Mucosa of descending colon (tissue), 3 donors: ENCODE measurements at regions not wholly inside any gene's neighbourhood (a gene's known extent, or its start where the extent isn't known, plus 50 kb on each side); places are given as distances from the start of the nearest gene placed in this dataset.

ENCODE experiments used
- ATAC-seq: fragments of 200-7000 bp; cut with Tn5 transposase; one replicate; pipeline ENCODE4 v1.9.1; 2020; ENCODE audit warnings: mild to moderate bottlenecking, moderate library complexity
- DNase-seq, 3 donors: peaks; one replicate each; pipeline ENCODE4 v3.0.0-alpha.2; 2020
- H3K36me3 ChIP-seq: fragments of 200-600 bp; one replicate; pipeline ENCODE4 v1.8.0; 2021; ENCODE audit warnings: low read depth, mild to moderate bottlenecking
- H3K4me1 ChIP-seq: fragments of 200-600 bp; one replicate; pipeline ENCODE4 v1.8.0; 2021; ENCODE audit warnings: low read depth, mild to moderate bottlenecking
- H3K4me3 ChIP-seq: fragments of 200-600 bp; one replicate; pipeline ENCODE4 v1.8.0; 2021; ENCODE audit warnings: mild to moderate bottlenecking
- H3K9me3 ChIP-seq: fragments of 200-600 bp; one replicate; pipeline ENCODE4 v1.8.0; 2021; ENCODE audit warnings: mild to moderate bottlenecking
- CTCF ChIP-seq: fragments of 200-600 bp; IDR thresholded peaks from one replicate; pipeline ENCODE4 v1.8.0; 2022; ENCODE audit warnings: antibody characterized with exemption, mild to moderate bottlenecking
- intact Hi-C, 2 donors: fragments of 100-400 bp; cut with DNase I in 1 of 2; cut with micrococcal nuclease in 1 of 2; formaldehyde crosslinking; loops; one replicate each; pipeline versions ENCODE4 v1.11.0 to v1.11.1; 2022; cut with DNase I, micrococcal nuclease
- donor health status: DM: no; HTN: no; CAD: no; lungs with moderate emphysema.
- donor health status: DM: no; HTN: no; CAD: no.
- donor health status: DM: no; HTN: yes; CAD: no.

- no peak for DNase-seq
- intact Hi-C loops = no loop called here
- H3K4me1 ChIP-seq = no peaks in the 10 kb centered on the region
- no peak overlapping the region for H3K4me3 ChIP-seq
- TF ChIP-seq CTCF = no peak
- no peaks in the 10 kb centered on the region for H3K36me3 ChIP-seq
- H3K9me3 ChIP-seq = no peaks in the 10 kb centered on the region
- no peak for ATAC-seq
These were observed 464.5 kb downstream of the GXYLT1 start for GRCh38 chr12:41680155-41680554.

GRCh38 chr12:41663598-41664265, 475.6 kb downstream of the PDZRN4 start:
- DNase-seq (no peak), ATAC-seq (no peak)
- intact Hi-C loops = no loop called here
- Histone ChIP-seq H3K9me3 (no peaks in the 10 kb centered on the region), H3K4me3 (no peak overlapping the region), H3K4me1 (no peaks in the 10 kb centered on the region), H3K36me3 (no peaks in the 10 kb centered on the region)
- TF ChIP-seq CTCF = no peak

- Histone ChIP-seq H3K9me3 (no peaks in the 10 kb centered on the region), H3K4me1 (no peaks in the 10 kb centered on the region), H3K4me3 (no peak overlapping the region), H3K36me3 (no peaks in the 10 kb centered on the region)
- no peak for TF ChIP-seq CTCF
- DNase-seq (no peak), ATAC-seq (no peak)
- intact Hi-C loops = no loop called here
These were observed 473.1 kb downstream of the PDZRN4 start for GRCh38 chr12:41661141-41661765.

GRCh38 chr12:41656454-41656853, 468.3 kb downstream of the PDZRN4 start:
- Histone ChIP-seq H3K36me3 (no peaks in the 10 kb centered on the region), H3K4me1 (no peaks in the 10 kb centered on the region), H3K4me3 (no peak overlapping the region), H3K9me3 (no peaks in the 10 kb centered on the region)
- no peak for ATAC-seq
- DNase-seq = no peak
- TF ChIP-seq CTCF = no peak
- intact Hi-C loops = no loop called here

GRCh38 chr12:41653386-41654326, 465.5 kb downstream of the PDZRN4 start:
- H3K9me3 ChIP-seq = no peaks in the 10 kb centered on the region
- no peak for TF ChIP-seq CTCF
- no peak overlapping the region for H3K4me3 ChIP-seq
- intact Hi-C loops = no loop called here
- ATAC-seq = no peak
- no peak for DNase-seq
- no peaks in the 10 kb centered on the region for H3K4me1 ChIP-seq
- H3K36me3 ChIP-seq = no peaks in the 10 kb centered on the region
